ENCODE measurements at regions not wholly inside any gene's neighbourhood (a gene's known extent, or its start where the extent isn't known, plus 50 kb on each side); places are given as distances from the start of the nearest gene placed in this dataset.

- DNase-seq: no peak
These were observed 188.5 kb downstream of the URI1 start for GRCh38 chr19:30130356-30131122.

DNA sequence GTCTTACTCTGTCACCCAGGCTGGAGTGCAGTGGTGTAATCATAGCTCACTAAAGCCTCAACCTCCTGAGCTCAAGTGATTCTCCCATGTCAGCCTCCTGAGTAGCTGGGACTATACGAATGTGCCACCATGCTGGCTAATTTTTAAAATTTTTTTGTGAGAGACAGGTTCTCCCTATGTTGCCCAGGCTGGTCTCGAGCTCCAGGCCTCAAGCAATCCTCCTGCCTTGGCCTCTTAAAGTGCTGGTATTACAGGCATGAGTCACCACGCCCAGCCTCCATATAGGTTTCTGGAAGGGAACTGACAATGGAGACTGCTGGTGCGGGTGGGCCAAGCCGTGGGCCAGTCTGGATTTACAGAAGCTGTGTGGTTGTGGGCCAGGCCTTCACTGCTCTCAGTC, 189.2 kb downstream of the URI1 start:
- no peak for DNase-seq

GRCh38 chr19:30131722-30132291, 189.8 kb downstream of the URI1 start:
- no peak for DNase-seq

- no peak for DNase-seq
These were observed 190.5 kb downstream of the URI1 start for GRCh38 chr19:30132343-30133075.

GRCh38 chr19:30133803-30134202, 191.8 kb downstream of the URI1 start:
- no peak for DNase-seq

- no peak for DNase-seq
These were observed 193.2 kb downstream of the URI1 start for GRCh38 chr19:30135093-30135757.

DNA sequence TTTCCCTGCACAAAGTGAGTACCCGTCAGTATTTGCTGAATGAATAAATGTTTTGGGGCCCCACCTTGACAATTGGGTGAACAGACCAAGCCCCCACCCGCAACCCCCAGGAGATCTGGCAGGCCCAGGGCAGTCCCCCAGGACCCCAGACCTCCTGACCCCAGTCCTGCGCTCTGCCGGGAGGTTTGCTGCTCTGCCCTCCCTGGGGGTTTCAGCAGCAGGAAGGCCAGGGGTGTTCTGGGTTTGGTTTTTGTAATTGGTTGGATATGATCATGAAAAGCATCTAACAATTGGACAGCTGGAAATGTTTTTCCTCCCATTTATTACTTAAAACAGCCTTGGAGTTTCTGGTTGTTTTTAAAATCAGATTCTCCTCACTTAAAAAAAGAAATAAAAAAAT, 193.8 kb downstream of the URI1 start:
- DNase-seq: no peak

GRCh38 chr19:30136611-30137195, 194.7 kb downstream of the URI1 start:
- peak; percentile 11 for DNase-seq

DNA sequence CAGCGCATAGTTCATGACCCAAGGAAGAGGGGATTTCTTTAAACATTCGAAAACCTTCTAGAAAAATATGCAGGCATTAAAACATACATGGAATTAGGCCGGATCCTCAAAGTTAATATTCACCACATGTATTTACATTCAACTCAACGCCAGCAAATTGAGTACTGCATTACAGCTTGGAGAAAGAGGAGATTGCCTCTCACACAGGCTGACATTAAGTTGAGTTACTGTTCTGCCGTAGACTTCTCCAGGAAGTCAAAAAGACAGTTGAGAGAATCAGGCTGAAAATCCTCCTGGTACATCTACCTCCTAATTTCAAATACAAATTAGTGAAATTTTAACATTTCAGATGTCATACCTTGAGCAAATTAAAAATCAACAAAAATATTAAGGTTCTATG, 195.7 kb downstream of the URI1 start:
- DNase-seq: no peak

DNA sequence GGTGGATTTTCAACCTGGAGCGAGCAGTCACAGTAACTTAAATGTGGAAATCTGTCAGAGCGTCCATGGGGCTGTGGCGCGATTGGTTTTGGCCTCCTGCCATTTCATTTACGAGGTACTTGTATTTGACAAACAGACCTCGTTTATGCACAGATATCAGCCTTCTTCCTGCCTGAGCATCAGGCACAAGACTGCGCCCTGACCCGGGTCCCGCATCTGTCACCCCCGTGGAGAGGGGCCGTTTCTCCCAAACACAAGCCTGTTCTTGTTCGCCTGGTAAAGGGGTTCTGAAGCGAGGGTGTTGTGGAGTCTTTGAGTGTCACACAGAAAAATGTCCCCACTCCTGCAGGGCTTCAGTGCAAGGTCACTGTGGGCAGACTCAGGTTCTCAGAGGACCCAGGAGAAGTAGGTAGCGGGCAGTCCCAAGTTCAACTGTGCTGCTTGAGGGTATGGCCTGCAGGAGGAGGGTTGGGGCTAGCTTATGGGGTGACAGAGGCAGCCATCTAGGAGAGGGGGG, 202.3 kb downstream of the URI1 start:
- no peak for DNase-seq

GRCh38 chr19:30144802-30145201, 202.8 kb downstream of the URI1 start:
- no peak for DNase-seq

GRCh38 chr19:30145467-30145866, 203.4 kb downstream of the URI1 start:
- no peak for DNase-seq

- DNase-seq: no peak
These were observed 204.3 kb downstream of the URI1 start for GRCh38 chr19:30146346-30146745.

- no peak for DNase-seq
These were observed 206.2 kb downstream of the URI1 start for GRCh38 chr19:30148039-30148790.

DNA sequence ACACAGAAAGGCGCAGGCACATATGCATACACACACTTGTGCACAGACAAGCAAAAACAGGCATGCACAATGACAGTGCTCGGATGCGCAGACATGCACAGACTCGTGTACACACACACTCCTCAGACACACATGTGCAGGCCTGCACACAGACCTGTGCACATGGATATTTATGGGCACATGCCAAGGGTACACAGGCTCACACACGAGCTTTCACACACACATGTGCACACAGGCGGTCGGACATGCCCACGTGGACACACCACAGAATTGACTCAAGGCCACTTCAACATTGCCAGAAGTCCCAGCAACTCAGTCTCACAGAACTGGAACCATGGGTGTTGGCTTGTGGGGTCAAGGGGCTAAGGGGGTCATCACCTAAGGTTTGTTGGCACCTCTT, 206.8 kb downstream of the URI1 start:
- DNase-seq: no peak

DNA sequence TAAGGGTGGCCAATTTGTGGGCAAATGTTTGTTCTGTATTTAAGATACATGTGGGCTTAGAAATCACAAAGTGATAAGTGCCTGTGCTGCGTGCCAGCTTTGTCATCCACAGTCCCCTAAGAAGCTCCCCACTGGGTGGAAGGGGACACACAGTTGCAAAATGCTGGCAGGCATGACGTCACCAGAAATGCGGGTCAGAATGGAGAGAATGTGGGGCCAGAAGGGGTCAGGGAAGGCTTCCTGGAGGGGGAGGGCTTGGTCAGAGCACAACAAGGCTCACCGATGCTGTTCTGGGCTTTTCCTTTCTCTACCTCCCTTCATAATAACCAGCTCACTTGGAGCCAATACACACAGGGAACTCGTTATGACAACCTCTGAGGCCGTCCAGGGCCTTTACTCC, 207.3 kb downstream of the URI1 start:
- no peak for DNase-seq

GRCh38 chr19:30150626-30151025, 208.6 kb downstream of the URI1 start:
- no peak for DNase-seq

DNA sequence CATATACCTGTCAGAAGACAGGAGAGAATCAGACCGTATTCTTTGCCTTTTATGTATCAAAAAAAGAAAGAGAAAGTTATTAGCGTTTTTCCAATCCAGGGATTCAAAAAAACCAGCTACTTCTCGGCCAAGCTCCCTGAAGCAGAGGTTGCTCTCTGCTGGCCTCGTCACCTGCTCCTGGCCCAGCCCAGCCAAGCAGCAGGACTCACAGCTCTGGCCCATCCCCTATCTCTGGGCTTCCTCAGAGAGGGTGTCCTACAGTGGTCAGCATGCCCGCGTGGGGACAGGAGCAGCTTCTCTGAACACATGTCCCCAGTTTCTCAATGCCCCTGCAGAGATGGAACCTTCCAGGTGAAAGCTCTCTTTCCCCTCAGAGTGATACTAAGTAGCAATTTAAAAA, 209.0 kb downstream of the URI1 start:
- DNase-seq: no peak

DNA sequence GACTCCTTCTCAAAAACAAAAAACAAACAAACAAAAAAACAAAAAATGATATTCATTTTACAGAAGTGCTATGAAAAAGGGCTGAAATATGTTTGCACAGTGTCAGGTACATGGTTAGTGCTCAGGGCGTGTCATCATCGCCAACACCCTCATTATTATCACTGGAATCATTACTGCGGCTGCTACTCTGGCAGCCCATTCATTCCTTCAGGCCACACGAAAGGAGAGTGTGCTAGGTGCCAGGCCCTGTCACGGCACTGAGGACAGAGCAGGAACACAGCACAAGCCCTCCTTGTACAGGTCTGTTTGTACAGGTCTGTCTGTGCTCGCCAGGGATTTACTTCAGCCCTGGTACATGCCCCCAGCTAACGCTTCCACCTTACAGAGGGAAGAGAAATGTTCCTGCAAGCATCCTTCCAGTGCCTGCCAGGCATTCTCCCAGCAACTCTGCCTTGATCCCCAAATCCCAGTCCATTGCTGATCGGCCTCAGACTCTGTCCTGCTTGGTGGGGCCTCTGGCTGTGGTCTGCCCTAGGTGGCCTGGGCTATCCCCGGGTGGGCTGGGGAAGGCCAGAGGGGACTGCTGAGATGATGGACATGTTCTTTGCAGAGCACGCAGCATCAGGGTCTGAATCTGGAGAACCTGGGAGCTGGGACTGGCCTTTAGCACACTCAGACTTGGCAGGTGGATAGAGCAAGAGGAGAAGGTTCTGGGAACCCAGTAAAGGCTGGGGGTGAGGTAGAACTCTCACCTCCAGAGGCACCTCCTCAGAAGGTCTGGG, 210.7 kb downstream of the URI1 start:
- DNase-seq: no peak

DNA sequence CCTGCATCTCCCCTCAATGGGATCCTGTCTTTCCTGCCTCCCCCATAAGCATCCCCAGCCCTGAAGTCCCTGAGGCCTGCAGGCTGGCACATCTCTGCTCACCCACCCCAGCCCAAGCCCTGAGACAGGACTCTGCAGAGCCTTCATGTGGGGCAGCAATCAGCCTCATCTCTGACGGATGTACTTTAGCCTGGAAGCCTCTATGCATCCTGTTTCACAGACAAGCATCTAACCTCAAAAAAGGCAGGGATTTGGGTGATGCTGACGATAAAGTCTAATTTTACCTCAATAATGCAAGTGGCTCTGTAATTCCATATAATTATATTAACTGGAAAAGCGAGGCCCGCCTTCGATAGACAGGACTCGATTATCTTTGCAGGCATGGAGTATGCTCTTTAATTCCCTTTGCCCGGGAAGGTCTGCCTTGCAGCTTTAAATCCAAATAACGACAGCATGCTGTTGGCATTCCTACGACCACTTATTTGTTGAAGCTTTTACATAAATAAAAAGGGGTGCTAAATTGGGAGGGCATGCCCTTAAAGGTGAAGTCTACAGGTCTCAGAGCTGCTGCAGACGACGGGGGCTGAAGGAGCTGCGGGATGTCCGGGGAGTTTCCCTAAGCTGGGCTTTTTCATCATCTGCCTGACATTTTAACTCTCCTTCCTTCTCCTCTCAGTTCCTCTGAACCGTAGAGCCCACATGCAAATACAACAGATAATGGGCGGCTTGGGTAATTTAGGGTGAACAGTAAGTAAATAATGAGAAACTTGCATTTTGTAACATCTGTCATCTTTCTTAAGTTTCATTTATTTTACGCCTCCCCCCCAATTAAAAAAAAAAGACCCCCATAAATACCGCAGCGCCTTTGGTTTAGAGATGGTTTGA, 211.5 kb downstream of the URI1 start:
- DNase-seq: no peak
